ENCODE measurements at regions not wholly inside any gene's neighbourhood (a gene's known extent, or its start where the extent isn't known, plus 50 kb on each side); places are given as distances from the start of the nearest gene placed in this dataset.
"Not testable (repeated sequence)": the region's sequence is repeated elsewhere in the genome, so short reads cannot be mapped to it uniquely, and the experiment has no call there.

GRCh38 chr5:30345539-30346345 lies 847.7 kb upstream of the CDH6 start:
- not testable (repeated sequence) for DNase-seq

DNA sequence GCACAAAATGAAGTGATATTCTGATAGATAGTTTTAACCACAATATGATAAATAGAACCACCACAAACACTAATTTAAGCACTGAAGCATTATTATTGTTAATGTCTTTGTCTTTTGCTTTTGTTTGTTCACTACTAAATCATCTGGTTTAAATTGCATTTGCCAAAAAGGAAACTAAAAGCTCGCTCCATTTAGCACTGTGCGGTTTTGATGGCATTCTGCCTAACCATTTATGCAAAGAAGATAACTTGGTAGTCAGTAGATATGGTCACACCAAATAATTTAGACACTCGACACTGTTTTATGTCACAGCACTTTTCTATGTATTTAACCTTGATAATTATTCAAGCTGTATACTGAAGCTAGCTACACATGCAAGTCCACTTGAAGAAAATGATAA lies 849.8 kb upstream of the CDH6 start:
- DNase-seq = no peak

DNA sequence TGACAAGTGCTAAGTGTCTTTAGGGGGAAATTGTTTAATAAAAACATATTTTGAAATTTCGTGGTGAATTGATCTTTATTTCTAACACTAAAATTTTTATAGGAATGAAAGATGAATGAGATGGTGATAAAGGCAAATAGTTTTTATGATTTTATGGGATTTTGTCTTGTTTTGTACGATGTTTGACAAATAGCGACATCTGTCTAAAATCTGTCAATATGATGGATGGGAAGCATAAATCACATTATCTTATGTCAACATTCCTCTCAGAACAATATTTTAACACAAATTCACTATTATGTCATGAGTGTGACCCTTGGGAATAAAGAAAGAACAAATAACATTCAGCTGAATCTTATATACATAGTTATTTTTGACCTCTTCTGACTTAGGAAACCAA lies 852.0 kb upstream of the CDH6 start:
- no peak for DNase-seq

DNA sequence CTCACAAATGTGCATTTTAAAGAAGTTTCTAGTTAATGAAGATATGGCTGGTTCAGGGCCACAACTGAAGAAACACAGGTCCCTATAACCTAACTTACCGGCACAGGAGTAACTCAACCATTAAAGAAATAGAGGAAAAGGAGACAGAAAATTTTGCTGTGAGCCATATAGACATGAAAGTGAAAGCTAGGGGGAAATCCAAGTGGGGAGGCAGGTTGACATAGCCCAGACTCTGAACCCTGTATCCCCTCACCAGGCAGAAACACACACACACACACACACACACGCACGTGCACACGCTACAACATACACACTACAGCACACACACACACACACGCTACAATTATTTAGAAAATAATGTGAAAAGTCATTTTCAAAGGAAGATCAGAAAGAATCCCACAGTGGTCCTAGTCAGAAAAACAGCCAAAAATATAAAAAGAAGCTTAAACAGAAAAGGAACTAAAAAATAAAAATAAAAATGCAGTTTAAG lies 856.4 kb upstream of the CDH6 start:
- no peak for DNase-seq

- no peak for DNase-seq
These were observed 862.0 kb upstream of the CDH6 start for GRCh38 chr5:30331534-30331933.

- no peak for DNase-seq
These were observed 867.7 kb upstream of the CDH6 start for GRCh38 chr5:30325795-30326194.

DNA sequence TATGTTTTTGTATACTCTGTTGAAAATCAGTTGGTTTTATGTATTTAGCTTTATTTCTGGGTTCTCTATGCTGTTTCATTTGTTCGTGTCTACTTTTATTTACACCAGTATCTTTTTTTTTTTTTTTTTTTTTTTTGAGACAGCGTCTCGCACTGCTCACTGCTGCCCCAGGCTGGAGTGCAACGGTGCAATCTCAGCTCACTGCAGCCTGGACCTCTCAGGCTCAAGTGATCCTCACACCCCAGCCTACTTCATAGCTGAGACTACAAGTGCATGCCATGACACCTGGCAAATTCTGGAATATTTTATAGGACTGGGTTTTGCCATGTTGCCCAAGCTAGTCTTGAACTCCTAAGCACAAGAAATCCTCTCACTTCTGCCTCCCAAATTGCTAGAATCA lies 869.4 kb upstream of the CDH6 start:
- DNase-seq = no peak

GRCh38 chr5:30287890-30288289 lies 905.6 kb upstream of the CDH6 start:
- DNase-seq = no peak

DNA sequence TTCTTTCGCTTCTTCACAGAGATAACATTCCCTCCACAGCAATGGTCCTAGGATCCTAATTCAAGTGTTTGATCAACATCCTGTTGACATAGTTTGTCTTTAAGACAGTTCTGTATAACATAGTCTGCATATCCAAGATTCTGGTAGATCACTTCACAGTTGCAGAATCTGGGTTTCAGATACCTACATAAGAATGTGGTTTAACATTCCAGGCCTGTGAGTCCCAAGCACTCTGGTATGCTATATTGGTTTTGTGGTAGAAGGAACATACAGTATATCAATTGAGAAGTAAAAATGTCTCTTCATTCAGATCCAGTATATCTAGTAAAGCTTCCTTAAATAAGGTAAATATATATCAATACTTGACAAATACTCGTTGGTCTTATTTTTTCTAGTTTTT lies 914.2 kb upstream of the CDH6 start:
- DNase-seq = no peak

- no peak for DNase-seq
These were observed 926.5 kb upstream of the CDH6 start for GRCh38 chr5:30267026-30267425.

- no peak for DNase-seq
These were observed 954.0 kb upstream of the CDH6 start for GRCh38 chr5:30239331-30240022.

GRCh38 chr5:30237189-30237588 lies 956.3 kb upstream of the CDH6 start:
- no peak for DNase-seq

GRCh38 chr5:30209755-30210154 lies 983.7 kb upstream of the CDH6 start:
- DNase-seq = no peak

GRCh38 chr5:30197662-30198061 lies 995.8 kb upstream of the CDH6 start:
- no peak for DNase-seq

DNA sequence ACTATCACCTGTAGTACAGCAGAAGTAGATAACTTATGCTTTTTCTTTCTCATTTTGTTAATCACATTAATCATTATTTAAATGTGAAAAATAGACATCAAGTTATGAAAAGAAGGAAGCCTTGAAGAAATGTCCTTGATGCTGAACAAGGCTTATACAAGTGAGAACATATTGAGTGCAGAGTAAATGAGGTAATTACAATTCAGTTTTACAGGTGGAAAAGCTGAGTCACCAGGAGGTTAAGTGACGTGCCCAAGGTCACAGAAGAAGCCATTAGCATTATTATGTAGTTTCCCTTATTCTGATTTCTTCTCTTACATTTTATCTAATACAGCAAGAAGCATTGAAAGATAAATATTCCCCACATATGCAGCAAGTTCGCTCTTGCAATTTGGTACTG lies 998.5 kb upstream of the CDH6 start:
- no peak for DNase-seq

DNA sequence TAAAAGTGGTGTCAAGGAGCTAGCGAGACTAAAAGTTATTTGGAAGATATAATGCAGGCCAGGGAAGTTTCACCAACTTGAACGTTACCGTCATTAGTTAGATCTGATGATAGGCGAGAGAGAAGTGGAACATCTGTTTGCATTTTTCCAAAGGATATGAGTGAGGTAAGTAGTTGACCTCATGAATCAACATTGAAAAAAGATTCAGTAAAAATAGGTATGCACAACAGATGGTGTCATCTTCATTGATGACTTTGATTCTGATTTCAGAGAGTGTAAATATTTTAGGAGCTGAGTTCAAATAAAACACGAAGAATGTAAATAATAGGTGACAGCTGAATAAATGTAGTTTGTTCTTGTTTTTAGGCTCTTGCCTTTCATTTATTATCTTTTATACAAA lies 998.9 kb upstream of the CDH6 start:
- DNase-seq = no peak

- no peak for DNase-seq
These were observed 1009.7 kb upstream of the CDH6 start for GRCh38 chr5:30183795-30184194.

DNA sequence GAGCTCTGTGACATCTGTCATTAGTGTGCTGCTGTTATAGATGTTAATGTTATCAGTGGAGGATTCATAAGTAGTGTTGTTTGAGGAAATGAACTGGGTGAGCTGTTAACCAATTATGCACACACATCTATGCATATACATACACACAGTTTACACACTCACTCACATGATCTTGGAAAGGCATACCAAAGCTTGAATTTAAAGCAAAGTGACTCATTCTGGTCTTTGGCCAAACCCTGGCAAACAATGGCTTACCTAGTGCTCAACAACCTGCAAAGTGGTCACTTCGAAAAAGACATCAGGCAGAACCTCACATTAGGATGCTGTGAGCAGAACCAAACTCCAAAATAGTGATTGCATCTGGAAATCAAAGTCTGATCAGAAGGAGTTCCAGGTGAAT lies 1037.3 kb upstream of the CDH6 start:
- no peak for DNase-seq

GRCh38 chr5:30152431-30152830 lies 1041.1 kb upstream of the CDH6 start:
- no peak for DNase-seq

DNA sequence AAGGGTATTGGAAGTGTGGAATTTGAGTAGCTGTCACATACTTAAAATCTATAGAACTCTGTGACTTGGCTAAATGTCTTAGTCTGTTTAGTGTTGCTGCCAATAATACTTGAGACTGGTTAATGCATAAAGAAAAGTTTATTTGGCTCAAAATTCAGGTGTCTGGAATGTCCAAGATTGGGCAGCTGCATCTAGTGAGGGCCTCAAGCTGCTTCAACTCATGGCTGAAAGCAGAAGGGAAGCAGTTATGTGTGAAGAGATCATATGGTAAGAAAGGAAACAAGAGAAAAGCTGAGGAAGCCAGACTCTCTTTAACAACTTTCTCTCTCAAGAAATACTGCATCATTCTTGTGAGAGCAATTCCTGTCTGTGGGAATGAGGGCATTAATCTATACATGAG lies 1043.3 kb upstream of the CDH6 start:
- no peak for DNase-seq

GRCh38 chr5:30149526-30149925 lies 1044.0 kb upstream of the CDH6 start:
- DNase-seq = no peak

GRCh38 chr5:30147976-30148375 lies 1045.5 kb upstream of the CDH6 start:
- DNase-seq = no peak

DNA sequence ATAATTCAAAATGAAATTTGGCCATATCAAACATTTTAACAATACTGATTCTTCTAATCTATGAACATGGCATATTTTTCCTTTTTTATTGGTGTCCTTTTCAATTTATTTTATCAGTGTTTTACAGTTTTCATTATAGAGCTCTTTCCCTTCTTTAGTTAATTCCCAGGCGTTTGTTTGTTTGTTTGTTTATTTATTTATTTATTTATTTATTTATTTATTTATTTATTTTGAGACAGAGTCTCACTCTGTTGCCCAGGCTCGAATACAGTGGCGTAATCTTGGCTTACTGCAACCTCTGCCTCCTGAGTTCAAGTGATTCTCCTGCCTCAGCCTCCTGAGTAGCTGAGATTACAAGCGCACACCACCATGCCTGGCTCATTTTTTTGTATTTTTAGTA lies 1049.4 kb upstream of the CDH6 start:
- DNase-seq = not testable (repeated sequence)

GRCh38 chr5:30142432-30142831 lies 1051.1 kb upstream of the CDH6 start:
- DNase-seq = no peak

DNA sequence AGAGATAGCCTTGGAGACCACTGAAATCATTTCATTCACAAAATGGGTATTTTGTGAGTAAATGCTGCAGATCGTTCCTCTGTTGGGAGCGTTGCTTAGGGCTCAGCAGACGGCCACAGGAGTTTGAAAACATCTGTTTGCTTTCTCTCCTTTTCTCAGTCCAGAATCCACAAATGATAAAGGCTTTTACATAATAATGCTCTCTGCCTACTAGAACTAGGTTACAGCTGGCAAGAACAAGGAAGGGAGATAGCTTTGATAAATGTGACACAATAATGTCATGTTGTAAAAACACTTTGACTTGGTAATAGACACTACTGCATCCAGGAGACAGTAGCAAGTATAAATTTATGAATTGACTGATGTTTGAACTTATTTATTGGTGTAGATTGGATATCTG lies 1072.4 kb upstream of the CDH6 start:
- no peak for DNase-seq
